ENCODE measurements at regions not wholly inside any gene's neighbourhood (a gene's known extent, or its start where the extent isn't known, plus 50 kb on each side); places are given as distances from the start of the nearest gene placed in this dataset.
"Not testable (repeated sequence)": the region's sequence is repeated elsewhere in the genome, so short reads cannot be mapped to it uniquely, and the experiment has no call there.

DNA sequence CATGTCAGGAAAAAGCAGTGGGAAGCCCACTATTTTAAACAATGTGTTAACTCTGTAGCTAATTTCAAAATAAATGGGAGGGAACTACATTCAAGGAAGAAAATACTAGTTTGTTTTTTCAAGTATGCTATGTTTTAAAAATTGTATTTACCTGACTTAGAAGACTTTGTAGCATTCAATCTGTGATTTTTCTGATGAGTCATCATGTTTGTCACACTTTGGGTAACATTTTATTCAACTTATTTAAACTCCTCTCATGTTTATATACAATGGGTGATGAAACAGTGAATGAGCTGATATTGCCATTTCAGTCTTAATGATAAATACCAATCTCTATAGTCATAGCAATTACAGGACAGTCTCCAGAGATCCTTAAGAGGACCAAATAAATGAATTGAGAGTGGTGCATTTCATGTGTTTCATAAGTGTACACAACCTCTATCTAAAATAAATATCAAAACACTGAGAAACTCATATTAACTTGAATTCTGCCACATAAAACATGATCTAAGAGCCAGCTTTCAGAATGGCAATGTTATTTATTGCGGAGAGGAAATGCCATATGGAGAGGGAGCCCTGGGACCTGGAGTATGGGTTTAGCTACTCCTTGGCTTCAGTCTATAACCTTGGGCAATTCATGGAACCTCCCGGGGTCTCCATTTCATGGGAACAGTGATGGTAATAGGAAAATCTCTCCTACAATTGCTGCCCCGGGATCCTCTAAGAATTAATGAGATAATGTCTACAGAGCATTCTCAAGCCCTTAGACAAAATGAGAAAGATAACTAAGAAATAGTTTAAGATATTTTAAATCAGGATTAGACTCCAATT is 913.9 kb downstream of the TLE4 start:
- intact Hi-C loops (cut with DNase I): no loop called here
- TF ChIP-seq, protein P1, sequence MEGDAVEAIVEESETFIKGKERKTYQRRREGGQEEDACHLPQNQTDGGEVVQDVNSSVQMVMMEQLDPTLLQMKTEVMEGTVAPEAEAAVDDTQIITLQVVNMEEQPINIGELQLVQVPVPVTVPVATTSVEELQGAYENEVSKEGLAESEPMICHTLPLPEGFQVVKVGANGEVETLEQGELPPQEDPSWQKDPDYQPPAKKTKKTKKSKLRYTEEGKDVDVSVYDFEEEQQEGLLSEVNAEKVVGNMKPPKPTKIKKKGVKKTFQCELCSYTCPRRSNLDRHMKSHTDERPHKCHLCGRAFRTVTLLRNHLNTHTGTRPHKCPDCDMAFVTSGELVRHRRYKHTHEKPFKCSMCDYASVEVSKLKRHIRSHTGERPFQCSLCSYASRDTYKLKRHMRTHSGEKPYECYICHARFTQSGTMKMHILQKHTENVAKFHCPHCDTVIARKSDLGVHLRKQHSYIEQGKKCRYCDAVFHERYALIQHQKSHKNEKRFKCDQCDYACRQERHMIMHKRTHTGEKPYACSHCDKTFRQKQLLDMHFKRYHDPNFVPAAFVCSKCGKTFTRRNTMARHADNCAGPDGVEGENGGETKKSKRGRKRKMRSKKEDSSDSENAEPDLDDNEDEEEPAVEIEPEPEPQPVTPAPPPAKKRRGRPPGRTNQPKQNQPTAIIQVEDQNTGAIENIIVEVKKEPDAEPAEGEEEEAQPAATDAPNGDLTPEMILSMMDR (IDR thresholded peaks at IDR 0.05): no peak
- TF ChIP-seq POLR2A (IDR thresholded peaks at IDR 0.05): no peak

DNA sequence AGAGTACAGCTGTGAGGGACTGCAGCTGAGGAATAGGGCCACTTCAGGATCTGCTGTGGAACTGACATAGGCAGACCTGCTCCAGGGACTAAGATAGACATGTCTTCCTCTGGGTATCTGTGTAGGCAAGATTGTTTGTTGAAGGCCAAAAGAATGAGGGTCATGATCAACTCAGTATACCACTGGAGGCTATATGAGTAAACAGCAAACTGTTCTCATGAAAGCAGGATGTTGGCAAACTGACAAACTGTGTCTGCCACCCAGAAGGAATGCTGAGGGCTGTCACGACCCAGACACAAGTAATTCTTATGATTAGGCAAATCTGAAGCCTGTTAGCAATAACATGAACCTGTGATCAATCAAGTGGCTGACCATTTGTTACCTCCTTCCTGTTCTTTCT is 910.5 kb downstream of the TLE4 start:
- intact Hi-C loops (cut with DNase I); H3K4me1 ChIP-seq; H3K36me3 ChIP-seq (replicated peaks in 1 of 2; ENCODE audit: insufficient read depth in 1 of 2, low read depth in 2 of 2); H3K9me3 ChIP-seq; H3K4me3 ChIP-seq; ATAC-seq; DNase-seq; H3K27ac ChIP-seq; H3K27me3 ChIP-seq: not testable (repeated sequence)
- WGBS, 2 donors: 0 to 28% methylated on average over 1 of the region's 1 CpG

More for the DNA sequence above, 913.9 kb downstream of the TLE4 start:
- Histone ChIP-seq H3K9me3 (peaks cover 0 to 6% (median 0%) of the 10 kb centered on the region in 3 donors), H3K27ac (no peak overlapping the region), H3K4me3 (no peak overlapping the region), H3K36me3 (replicated peaks in 1 of 2; ENCODE audit: insufficient read depth in 1 of 2, low read depth in 2 of 2) (no peaks in the 10 kb centered on the region), H3K4me1 (no peaks in the 10 kb centered on the region), H3K27me3 (no peaks in the 10 kb centered on the region)
- no peak for DNase-seq
- WGBS, 2 donors: 84 to 85% methylated on average over 3 of the region's 3 CpGs
- no peak for ATAC-seq

DNA sequence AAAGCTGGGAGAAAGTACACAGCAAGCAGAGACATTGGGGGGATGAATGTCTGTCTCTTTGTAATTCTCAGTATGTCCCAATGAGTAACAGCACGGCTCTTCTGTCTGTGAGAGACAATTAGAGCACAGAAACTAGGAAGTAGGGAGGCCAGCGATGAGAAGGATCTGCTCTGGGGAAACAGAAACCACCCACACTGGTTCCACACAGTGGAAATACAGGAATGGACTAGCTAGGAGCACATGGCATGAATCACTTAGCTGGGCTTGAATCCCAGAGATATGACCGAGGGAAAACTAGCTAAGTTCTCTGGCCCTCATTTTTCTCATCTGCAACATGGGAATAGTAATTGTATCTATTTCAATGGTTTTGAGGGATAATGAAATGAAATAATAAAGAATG is 895.9 kb downstream of the TLE4 start:
- DNase-seq (peak in 1 of 4 donors; percentile 6), ATAC-seq (no peak)
- Histone ChIP-seq H3K27me3 (no peaks in the 10 kb centered on the region), H3K36me3 (replicated peaks in 1 of 2; ENCODE audit: insufficient read depth in 1 of 2, low read depth in 2 of 2) (no peaks in the 10 kb centered on the region), H3K9me3 (no peaks in the 10 kb centered on the region), H3K27ac (no peak overlapping the region), H3K4me3 (no peak overlapping the region), H3K4me1 (no peaks in the 10 kb centered on the region)
- intact Hi-C loops (cut with DNase I): no loop called here
- WGBS, 2 donors: 52 to 55% methylated on average over 3 of the region's 3 CpGs
- no peak for TF ChIP-seq POLR2A (IDR thresholded peaks at IDR 0.05)
- TF ChIP-seq, protein P1 (IDR thresholded peaks at IDR 0.05): no peak

DNA sequence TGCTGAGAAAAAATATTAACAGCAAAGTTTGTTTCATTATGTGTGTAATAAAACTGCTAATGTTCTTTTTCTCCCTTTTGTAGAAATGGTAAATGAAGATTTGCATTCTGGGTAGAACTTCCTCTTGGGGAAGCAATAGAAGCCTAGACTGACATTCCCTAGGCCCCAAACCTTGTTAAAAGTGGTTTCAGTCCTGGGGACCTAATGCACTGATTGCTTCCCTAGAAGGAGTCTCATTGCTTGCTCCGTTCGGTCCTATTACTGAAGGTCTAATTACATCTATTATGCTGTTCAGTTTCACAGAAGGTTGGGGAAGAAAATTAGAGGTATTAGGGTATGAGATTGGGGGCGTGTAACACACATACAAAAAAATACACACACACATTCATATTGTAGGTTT is 893.8 kb downstream of the TLE4 start:
- Histone ChIP-seq H3K27me3 (no peaks in the 10 kb centered on the region), H3K4me1 (no peaks in the 10 kb centered on the region), H3K27ac (no peak overlapping the region), H3K4me3 (no peak overlapping the region), H3K36me3 (replicated peaks in 1 of 2; ENCODE audit: insufficient read depth in 1 of 2, low read depth in 2 of 2) (no peaks in the 10 kb centered on the region), H3K9me3 (no peaks in the 10 kb centered on the region)
- TF ChIP-seq, protein P1 (IDR thresholded peaks at IDR 0.05): no peak
- TF ChIP-seq POLR2A (IDR thresholded peaks at IDR 0.05): no peak
- intact Hi-C loops (cut with DNase I): no loop called here
- ATAC-seq: no peak
- WGBS, 2 donors: 72 to 81% methylated on average over 3 of the region's 3 CpGs
- no peak for DNase-seq

DNA sequence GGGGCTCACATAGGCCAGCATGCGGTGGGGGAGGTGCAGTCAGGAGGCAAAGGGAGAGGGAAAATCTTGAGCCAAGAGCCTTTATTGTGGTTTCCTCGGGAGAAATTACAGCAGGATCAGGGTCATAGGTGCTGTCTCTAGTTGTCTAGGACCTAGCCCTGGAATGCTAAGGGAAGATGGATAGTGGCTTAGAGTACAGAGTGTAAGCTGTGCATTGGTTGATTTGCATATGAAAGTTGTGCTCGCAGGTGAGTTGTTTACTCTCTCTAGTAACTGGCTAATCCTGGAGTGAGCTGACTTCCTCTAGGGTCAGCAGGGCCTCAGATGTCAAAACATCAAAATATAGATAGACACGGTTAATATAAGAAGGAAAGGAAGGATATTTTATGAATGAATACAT is 877.7 kb downstream of the TLE4 start:
- Histone ChIP-seq H3K36me3 (replicated peaks in 1 of 2; ENCODE audit: insufficient read depth in 1 of 2, low read depth in 2 of 2) (no peaks in the 10 kb centered on the region), H3K27me3 (no peaks in the 10 kb centered on the region), H3K4me3 (no peak overlapping the region), H3K4me1 (no peaks in the 10 kb centered on the region), H3K9me3 (no peaks in the 10 kb centered on the region), H3K27ac (no peak overlapping the region)
- TF ChIP-seq, protein P1 (IDR thresholded peaks at IDR 0.05): no peak
- TF ChIP-seq POLR2A (IDR thresholded peaks at IDR 0.05): no peak
- WGBS, 2 donors: 34 to 37% methylated on average over 4 of the region's 4 CpGs
- intact Hi-C loops (cut with DNase I): no loop called here
- DNase-seq (no peak), ATAC-seq (no peak)

Data from body of pancreas (tissue), 4 donors.